Kidney epithelial cell (primary cell): ENCODE measurements at regions not wholly inside any gene's neighbourhood (a gene's known extent, or its start where the extent isn't known, plus 50 kb on each side); places are given as distances from the start of the nearest gene placed in this dataset.

ENCODE experiments used
- DNase-seq: peaks from one replicate; pipeline ENCODE4 v3.0.0-alpha.2; 2010; ENCODE audit warnings: low read depth
- H3K27me3 ChIP-seq: 2 replicates; pipeline ENCODE4 v1.6.0; 2011; ENCODE audit warnings: low read length; ENCODE audit not compliant: control insufficient read depth, insufficient read depth
- H3K36me3 ChIP-seq: 2 replicates; pipeline ENCODE4 v1.5.1; 2011; ENCODE audit warnings: low read length; ENCODE audit not compliant: control insufficient read depth, insufficient read depth
- H3K4me3 ChIP-seq: 2 replicates; pipeline ENCODE4 v1.5.1; 2011; ENCODE audit warnings: low read depth, mild to moderate bottlenecking, control low read depth, low read length
- TF ChIP-seq, protein P1 (sequence below): IDR thresholded peaks from 2 replicates; pipeline ENCODE4 v1.5.1; 2011; ENCODE audit warnings: mild to moderate bottlenecking, moderate library complexity, low read length, control low read depth, inconsistent platforms; ENCODE audit not compliant: insufficient read depth, poor library complexity, severe bottlenecking

DNA sequence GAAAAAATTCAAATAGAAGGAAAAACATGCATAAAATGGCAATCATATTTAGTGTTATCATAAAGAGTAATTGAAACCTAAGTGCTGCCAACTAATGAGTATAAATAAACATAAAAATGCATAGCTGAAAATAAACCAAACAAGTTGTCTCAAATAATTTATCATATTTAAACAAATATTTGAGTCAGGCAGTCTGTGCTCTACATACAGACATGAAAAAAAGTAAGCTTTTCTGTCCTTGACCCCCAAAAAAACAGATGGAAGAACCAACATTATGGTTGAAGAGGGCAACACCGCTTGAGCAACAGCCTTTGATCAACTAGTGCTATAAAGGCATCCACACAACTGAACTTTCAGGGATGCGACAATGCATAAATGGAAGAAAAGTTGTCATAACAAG is 735.1 kb upstream of the MIR17HG start:
- Histone ChIP-seq H3K36me3 (no peaks in the 10 kb centered on the region), H3K27me3 (no peaks in the 10 kb centered on the region), H3K4me3 (no peak overlapping the region)
- TF ChIP-seq, protein P1, sequence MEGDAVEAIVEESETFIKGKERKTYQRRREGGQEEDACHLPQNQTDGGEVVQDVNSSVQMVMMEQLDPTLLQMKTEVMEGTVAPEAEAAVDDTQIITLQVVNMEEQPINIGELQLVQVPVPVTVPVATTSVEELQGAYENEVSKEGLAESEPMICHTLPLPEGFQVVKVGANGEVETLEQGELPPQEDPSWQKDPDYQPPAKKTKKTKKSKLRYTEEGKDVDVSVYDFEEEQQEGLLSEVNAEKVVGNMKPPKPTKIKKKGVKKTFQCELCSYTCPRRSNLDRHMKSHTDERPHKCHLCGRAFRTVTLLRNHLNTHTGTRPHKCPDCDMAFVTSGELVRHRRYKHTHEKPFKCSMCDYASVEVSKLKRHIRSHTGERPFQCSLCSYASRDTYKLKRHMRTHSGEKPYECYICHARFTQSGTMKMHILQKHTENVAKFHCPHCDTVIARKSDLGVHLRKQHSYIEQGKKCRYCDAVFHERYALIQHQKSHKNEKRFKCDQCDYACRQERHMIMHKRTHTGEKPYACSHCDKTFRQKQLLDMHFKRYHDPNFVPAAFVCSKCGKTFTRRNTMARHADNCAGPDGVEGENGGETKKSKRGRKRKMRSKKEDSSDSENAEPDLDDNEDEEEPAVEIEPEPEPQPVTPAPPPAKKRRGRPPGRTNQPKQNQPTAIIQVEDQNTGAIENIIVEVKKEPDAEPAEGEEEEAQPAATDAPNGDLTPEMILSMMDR, result no peak
- no peak for DNase-seq

DNA sequence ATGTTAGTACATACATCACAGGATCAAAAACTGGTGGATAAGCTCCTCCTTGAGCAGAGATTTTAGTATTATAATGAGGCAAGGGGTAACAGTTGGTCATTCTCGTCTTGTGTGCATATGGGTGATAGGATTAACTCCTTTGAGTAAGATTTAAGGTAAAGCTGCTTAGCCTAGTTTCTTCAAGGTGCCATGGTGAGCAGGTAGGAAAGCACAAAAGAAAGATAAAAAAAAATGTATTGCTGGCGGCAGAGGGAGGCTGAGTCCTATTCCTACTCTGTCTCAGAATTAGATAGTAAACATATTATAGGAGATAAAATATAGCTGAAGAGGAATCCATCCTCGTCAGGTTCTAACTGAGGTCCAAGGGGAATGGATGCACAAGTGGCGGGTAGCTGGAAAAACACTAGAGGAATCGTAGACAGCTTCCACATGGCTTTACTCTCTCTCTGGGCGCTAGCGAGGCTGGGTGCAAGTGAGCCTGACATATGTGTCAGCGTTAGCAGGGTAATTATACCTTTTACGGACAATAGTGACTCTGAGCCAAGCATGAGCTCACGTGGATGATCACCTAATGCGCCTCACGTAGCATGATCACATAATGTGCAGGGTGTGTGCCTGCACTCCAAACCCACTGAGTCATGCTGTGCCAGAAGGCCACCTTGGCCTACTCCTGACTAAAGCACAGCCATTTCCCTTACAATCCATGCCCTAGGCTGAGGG is 734.3 kb upstream of the MIR17HG start:
- no peaks in the 10 kb centered on the region for H3K27me3 ChIP-seq
- H3K36me3 ChIP-seq, result no peaks in the 10 kb centered on the region
- no peak overlapping the region for H3K4me3 ChIP-seq
- no peak for DNase-seq
- TF ChIP-seq, protein P1, result no peak

DNA sequence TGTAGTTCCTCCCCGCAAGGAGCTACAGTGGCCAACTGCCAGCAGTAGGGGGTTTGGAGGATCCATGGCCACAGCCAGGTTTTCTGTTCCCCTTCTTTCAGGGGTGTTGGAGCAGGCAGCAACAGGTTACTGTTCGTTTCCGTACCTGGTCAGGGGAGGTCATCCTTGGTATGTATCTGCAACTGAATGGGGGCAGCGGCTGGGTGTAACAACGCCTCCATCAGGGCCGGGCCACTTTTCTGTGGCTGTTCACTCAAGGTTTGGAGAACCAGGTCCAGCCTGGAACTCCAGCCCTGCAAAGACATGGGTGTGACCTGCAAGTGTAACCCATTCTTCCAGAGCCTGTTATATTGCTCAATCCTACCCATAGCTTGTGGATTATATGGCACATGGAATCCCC is 732.3 kb upstream of the MIR17HG start:
- DNase-seq, result no peak
- Histone ChIP-seq H3K36me3 (no peaks in the 10 kb centered on the region), H3K27me3 (no peaks in the 10 kb centered on the region), H3K4me3 (no peak overlapping the region)
- TF ChIP-seq, protein P1, result no peak

DNA sequence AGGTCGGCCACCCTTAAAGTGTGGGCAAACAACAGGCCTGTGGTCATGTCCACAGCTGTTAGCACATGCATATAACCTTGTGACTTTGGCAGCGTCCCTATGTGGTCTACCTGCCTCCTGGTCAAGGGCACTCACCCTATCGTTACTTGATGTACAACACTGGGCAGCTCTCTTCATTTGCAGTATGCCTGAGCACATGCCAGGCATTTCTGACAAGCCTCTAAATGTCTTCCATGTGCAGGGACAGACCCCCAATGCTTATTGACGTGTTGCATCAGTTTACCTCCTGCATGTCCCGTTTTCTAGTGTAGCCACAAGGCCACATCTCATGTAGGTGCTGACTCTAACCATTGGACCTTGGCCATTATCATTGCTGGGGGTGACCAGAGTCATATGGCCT is 731.7 kb upstream of the MIR17HG start:
- Histone ChIP-seq H3K27me3 (no peaks in the 10 kb centered on the region), H3K4me3 (no peak overlapping the region), H3K36me3 (no peaks in the 10 kb centered on the region)
- TF ChIP-seq, protein P1, result no peak
- no peak for DNase-seq

DNA sequence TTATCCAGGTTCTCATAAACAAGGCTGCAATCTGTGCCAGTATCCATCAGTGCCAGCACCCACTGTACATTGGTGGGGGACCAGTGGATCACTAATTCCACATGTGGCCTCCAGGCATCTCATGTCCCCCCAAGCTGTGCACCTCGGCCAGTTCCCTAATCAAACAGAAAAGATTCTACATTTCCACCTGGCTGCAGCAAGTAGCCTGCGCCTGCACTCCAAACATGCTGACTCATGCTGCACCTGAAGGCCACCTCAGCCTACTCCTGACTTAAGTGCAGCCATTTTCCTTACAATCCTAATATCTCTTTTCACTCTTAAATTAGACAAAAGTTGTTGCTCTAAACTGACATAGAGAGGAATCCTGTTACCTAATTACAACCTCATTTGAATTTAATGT is 729.4 kb upstream of the MIR17HG start:
- TF ChIP-seq, protein P1, result no peak

DNA sequence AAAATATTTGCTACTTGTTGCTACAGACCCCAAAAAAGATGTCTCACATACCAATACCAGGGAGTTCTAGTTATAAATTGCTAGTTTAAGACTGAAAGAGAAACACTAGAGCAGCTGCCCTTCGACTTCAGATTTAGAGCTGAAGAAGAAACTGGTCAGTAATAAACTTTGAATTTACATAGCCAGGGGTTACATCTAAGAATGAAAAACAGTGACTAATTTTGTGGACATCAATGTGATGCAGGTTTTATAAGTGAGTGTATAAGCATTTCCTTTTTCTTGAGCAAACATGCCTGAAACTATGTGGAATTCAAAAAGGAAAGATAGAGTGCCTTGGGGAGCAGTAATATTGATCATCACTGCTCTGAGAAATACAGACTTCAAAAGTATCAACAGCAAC is 724.9 kb upstream of the MIR17HG start:
- no peak for DNase-seq
- Histone ChIP-seq H3K27me3 (no peaks in the 10 kb centered on the region), H3K36me3 (no peaks in the 10 kb centered on the region), H3K4me3 (no peak overlapping the region)
- TF ChIP-seq, protein P1, result no peak

More for the DNA sequence above, 729.4 kb upstream of the MIR17HG start:
- no peak for DNase-seq
- H3K27me3 ChIP-seq, result no peaks in the 10 kb centered on the region
- H3K36me3 ChIP-seq, result no peaks in the 10 kb centered on the region
- H3K4me3 ChIP-seq, result no peak overlapping the region
